IMR-90 (cell line): ENCODE measurements at regions not wholly inside any gene's neighbourhood (a gene's known extent, or its start where the extent isn't known, plus 50 kb on each side); places are given as distances from the start of the nearest gene placed in this dataset.

Source experiments
- ATAC-seq: fragments of 200-7000 bp; cut with Tn5 transposase; 2 replicates; pipeline ENCODE4 v1.9.1; 2020; ENCODE audit warnings: low read depth, mild to moderate bottlenecking, moderate library complexity
- BruUV-seq: library from RNA; stranded (reverse); fragments of 400-500 nt; replicated peaks from 2 replicates; lab custom pipeline; 2021; lab: Mats Ljungman, UMichigan
- CTCF ChIA-PET: fragments of 300-600 bp; formaldehyde crosslinking; extraction: SDS; loops from one replicate; lab custom pipeline; 2021; ENCODE audit warnings: antibody characterized with exemption; lab: Yijun Ruan, JAX
- POLR2A ChIA-PET: fragments of 300-600 bp; sonication (Branson Sonifier 250); formaldehyde crosslinking; loops from one replicate; lab custom pipeline; 2022; ENCODE audit warnings: antibody characterized with exemption; ENCODE audit not compliant: unreplicated experiment; lab: Charles Lee
- DNase-seq: peaks from one replicate; pipeline ENCODE4 v3.0.0; 2013
- H2AFZ ChIP-seq: replicated peaks from 2 replicates; pipeline ENCODE3; 2013; ENCODE audit warnings: low read length, mild to moderate bottlenecking; ENCODE audit not compliant: poor library complexity
- H2AK5ac ChIP-seq: 2 replicates; pipeline ENCODE4 v1.6.1; 2013; ENCODE audit warnings: low read depth, low read length, inconsistent platforms
- H2AK9ac ChIP-seq: replicated peaks from 2 replicates; pipeline ENCODE3; 2013; ENCODE audit warnings: mild to moderate bottlenecking, low read depth, low read length, moderate library complexity; ENCODE audit not compliant: poor library complexity
- H2BK120ac ChIP-seq: 2 replicates; pipeline ENCODE4 v1.6.1; 2013; ENCODE audit warnings: low read depth, low read length, inconsistent platforms
- H2BK15ac ChIP-seq: 3 replicates; pipeline ENCODE4 v1.6.1; 2013; ENCODE audit warnings: low read depth, low read length, inconsistent platforms
- H2BK20ac ChIP-seq: 2 replicates; pipeline ENCODE4 v1.6.1; 2013; ENCODE audit warnings: low read depth, mild to moderate bottlenecking, inconsistent platforms, low read length, moderate library complexity
- H2BK5ac ChIP-seq: 2 replicates; pipeline ENCODE4 v1.6.1; 2013; ENCODE audit warnings: mild to moderate bottlenecking, low read depth, low read length, inconsistent platforms; ENCODE audit not compliant: poor library complexity, severe bottlenecking
- H3K14ac ChIP-seq: replicated peaks from 2 replicates; pipeline ENCODE4 v1.6.1; 2013; ENCODE audit warnings: low read depth, low read length, inconsistent platforms
- H3K18ac ChIP-seq: 2 replicates; pipeline ENCODE4 v1.6.1; 2013; ENCODE audit warnings: low read depth, low read length, control low read depth
- H3K23ac ChIP-seq: 2 replicates; pipeline ENCODE4 v1.6.1; 2013; ENCODE audit warnings: low read depth, low read length, inconsistent platforms
- H3K27ac ChIP-seq: 2 replicates; pipeline ENCODE4 v1.5.1; 2013; ENCODE audit warnings: mild to moderate bottlenecking, control low read depth, low read length; ENCODE audit not compliant: insufficient read depth
- H3K27me3 ChIP-seq: 2 replicates; pipeline ENCODE4 v1.6.1; 2013; ENCODE audit warnings: low read length; ENCODE audit not compliant: control insufficient read depth, insufficient read depth
- H3K36me3 ChIP-seq: 2 replicates; pipeline ENCODE4 v1.6.1; 2013; ENCODE audit warnings: low read length, mixed read lengths; ENCODE audit not compliant: control insufficient read depth, insufficient read depth
- H3K4ac ChIP-seq: 2 replicates; pipeline ENCODE4 v1.6.1; 2013; ENCODE audit warnings: low read depth, low read length, inconsistent platforms
- H3K4me1 ChIP-seq: 2 replicates; pipeline ENCODE4 v1.6.1; 2013; ENCODE audit warnings: low read length, mixed read lengths; ENCODE audit not compliant: control insufficient read depth, insufficient read depth
- H3K4me2 ChIP-seq: 2 replicates; pipeline ENCODE4 v1.6.1; 2013; ENCODE audit warnings: low read depth, mild to moderate bottlenecking, control low read depth, low read length, moderate library complexity
- H3K4me3 ChIP-seq: 2 replicates; pipeline ENCODE4 v1.5.1; 2013; ENCODE audit warnings: low read depth, mild to moderate bottlenecking, control low read depth, low read length, moderate library complexity; ENCODE audit not compliant: insufficient read depth
- H3K56ac ChIP-seq: 2 replicates; pipeline ENCODE4 v1.6.1; 2013; ENCODE audit warnings: low read length, inconsistent platforms; ENCODE audit not compliant: insufficient read depth; ENCODE audit errors: extremely low read depth
- H3K79me1 ChIP-seq, 2 experiments: 2 replicates each; pipeline ENCODE4 v1.6.1; 2013; ENCODE audit warnings: low read length in 2 of 2, inconsistent platforms in 1 of 2, low read depth in 1 of 2
- H3K9ac ChIP-seq: 2 replicates; pipeline ENCODE4 v1.6.1; 2013; ENCODE audit warnings: low read depth, low read length, control low read depth
- H3K9me1 ChIP-seq: 2 replicates; pipeline ENCODE4 v1.6.1; 2013; ENCODE audit warnings: low read length, inconsistent platforms; ENCODE audit not compliant: insufficient read depth
- H3K9me3 ChIP-seq: 2 replicates; pipeline ENCODE4 v1.6.1; 2013; ENCODE audit warnings: low read length; ENCODE audit not compliant: control insufficient read depth, insufficient read depth
- H4K20me1 ChIP-seq: 2 replicates; pipeline ENCODE4 v1.6.1; 2013; ENCODE audit warnings: low read length, inconsistent platforms; ENCODE audit not compliant: insufficient read depth
- H4K5ac ChIP-seq: 2 replicates; pipeline ENCODE4 v1.6.1; 2013; ENCODE audit warnings: mild to moderate bottlenecking, low read depth, low read length, control low read depth
- H4K8ac ChIP-seq, 2 experiments: 2 replicates each; pipeline ENCODE4 v1.6.1; 2013; ENCODE audit warnings: low read depth in 2 of 2, low read length in 2 of 2, control low read depth in 1 of 2, inconsistent platforms in 1 of 2
- H4K91ac ChIP-seq: 2 replicates; pipeline ENCODE4 v1.6.1; 2013; ENCODE audit warnings: low read depth, low read length, inconsistent platforms; ENCODE audit not compliant: insufficient read depth
- CEBPB ChIP-seq: IDR thresholded peaks from 2 replicates; pipeline ENCODE4 v1.6.1; 2012; ENCODE audit warnings: low read depth, low read length, improper control_type of control experiment
- CHD1 ChIP-seq: IDR thresholded peaks from 2 replicates; pipeline ENCODE4 v1.6.1; 2012; ENCODE audit warnings: low read depth, low read length, improper control_type of control experiment
- CTCF ChIP-seq: conservative IDR thresholded peaks from 2 replicates; pipeline ENCODE4 v1.5.1; 2012; ENCODE audit warnings: mild to moderate bottlenecking, low read depth, low read length, improper control_type of control experiment
- MAZ ChIP-seq: IDR thresholded peaks from 2 replicates; pipeline ENCODE4 v1.6.1; 2012; ENCODE audit warnings: low read depth, mild to moderate bottlenecking, low read length, improper control_type of control experiment, moderate library complexity, borderline replicate concordance
- RCOR1 ChIP-seq: IDR thresholded peaks from 2 replicates; pipeline ENCODE4 v1.6.1; 2012; ENCODE audit warnings: mild to moderate bottlenecking, low read length, improper control_type of control experiment; ENCODE audit not compliant: insufficient replicate concordance
- SMC3 ChIP-seq: fragments of 150-350 bp; IDR thresholded peaks from 2 replicates; pipeline ENCODE4 v1.6.1; 2016; ENCODE audit warnings: low read depth, mild to moderate bottlenecking, antibody characterized with exemption, low read length, moderate library complexity
- dilution Hi-C: fragments of 300-500 bp; cut with HindIII; formaldehyde crosslinking; loops from one replicate; pipeline ENCODE4 v1.14.3; 2018; ENCODE audit warnings: low sequenced_read_pairs; ENCODE audit not compliant: unreplicated experiment
- in situ Hi-C: fragments of 300-500 bp; cut with MboI; formaldehyde crosslinking; loops from 3 replicates; pipeline ENCODE4 v1.14.3; 2019; ENCODE audit warnings: low sequenced_read_pairs, inconsistent platforms, mixed read lengths
- intact Hi-C: fragments of 100-400 bp; cut with micrococcal nuclease; formaldehyde crosslinking; loops from 2 replicates; pipeline ENCODE4 v1.10.0; 2022

GRCh38 chr6:48626421-48626820 is 515.4 kb upstream of the PTCHD4 start:
- Histone ChIP-seq H3K27ac (no peak overlapping the region), H2AFZ (no peak overlapping the region), H2BK5ac (no peak overlapping the region), H4K8ac (no peak overlapping the region), H3K36me3 (no peaks in the 10 kb centered on the region), H3K4me1 (no peaks in the 10 kb centered on the region), H4K91ac (no peak overlapping the region), H3K18ac (no peak overlapping the region), H4K20me1 (no peaks in the 10 kb centered on the region), H3K4me2 (no peak overlapping the region), H2AK9ac (no peak overlapping the region), H3K9ac (no peak overlapping the region), H2AK5ac (no peak overlapping the region), H3K56ac (no peak overlapping the region), H3K9me1 (no peaks in the 10 kb centered on the region), H3K27me3 (no peaks in the 10 kb centered on the region), H3K4me3 (no peak overlapping the region), H2BK15ac (no peak overlapping the region), H2BK20ac (no peak overlapping the region), H3K23ac (no peak overlapping the region), H3K14ac (no peak overlapping the region), H3K79me1 (no peaks in the 10 kb centered on the region), H2BK120ac (no peak overlapping the region), H3K9me3 (no peaks in the 10 kb centered on the region), H4K5ac (no peak overlapping the region), H3K4ac (no peak overlapping the region)
- TF ChIP-seq RCOR1 (no peak), SMC3 (no peak), CEBPB (no peak), CHD1 (no peak), MAZ (no peak), CTCF (no peak)
- dilution Hi-C loops (no loop called here), intact Hi-C loops (no loop called here), in situ Hi-C loops (no loop called here)
- DNase-seq: no peak
- CTCF ChIA-PET: no interaction called here
- POLR2A ChIA-PET: no interaction called here
- BruUV-seq: no TSS peak
- no peak for ATAC-seq
